D341Med (cell line): ENCODE measurements at regions not wholly inside any gene's neighbourhood (a gene's known extent, or its start where the extent isn't known, plus 50 kb on each side); places are given as distances from the start of the nearest gene placed in this dataset.

Experiments used
- DNase-seq: peaks from one replicate; pipeline ENCODE4 v3.0.0; 2012; ENCODE audit warnings: low spot score

- DNase-seq, result no peak
Observed at GRCh38 chr7:130912862-130913638, 179.0 kb upstream of the KLF14 start.

GRCh38 chr7:130913639-130914553, 179.9 kb upstream of the KLF14 start:
- DNase-seq, result no peak

GRCh38 chr7:130914554-130915294, 180.7 kb upstream of the KLF14 start:
- no peak for DNase-seq

GRCh38 chr7:130917669-130918128, 183.7 kb upstream of the KLF14 start:
- no peak for DNase-seq

GRCh38 chr7:130918129-130919052, 184.4 kb upstream of the KLF14 start:
- DNase-seq, result no peak

- DNase-seq, result no peak
Observed at GRCh38 chr7:130919316-130920103, 185.5 kb upstream of the KLF14 start.

GRCh38 chr7:130920122-130920521, 186.1 kb upstream of the KLF14 start:
- DNase-seq, result no peak

GRCh38 chr7:130921391-130922180, 187.6 kb upstream of the KLF14 start:
- DNase-seq, result no peak

- DNase-seq, result no peak
Observed at GRCh38 chr7:130922206-130923112, 188.5 kb upstream of the KLF14 start.

GRCh38 chr7:130923365-130923764, 189.4 kb upstream of the KLF14 start:
- DNase-seq, result no peak

- no peak for DNase-seq
Observed at GRCh38 chr7:130923930-130924329, 189.9 kb upstream of the KLF14 start.

GRCh38 chr7:130925136-130925794, 191.3 kb upstream of the KLF14 start:
- no peak for DNase-seq

GRCh38 chr7:130926001-130926691, 192.1 kb upstream of the KLF14 start:
- no peak for DNase-seq

GRCh38 chr7:130927062-130927461, 193.1 kb upstream of the KLF14 start:
- no peak for DNase-seq

GRCh38 chr7:130927564-130927963, 193.6 kb upstream of the KLF14 start:
- no peak for DNase-seq

- DNase-seq, result no peak
Observed at GRCh38 chr7:130929896-130930659, 196.1 kb upstream of the KLF14 start.

- no peak for DNase-seq
Observed at GRCh38 chr7:130930681-130931080, 196.7 kb upstream of the KLF14 start.
